K562 (cell line): ENCODE measurements at regions not wholly inside any gene's neighbourhood (a gene's known extent, or its start where the extent isn't known, plus 50 kb on each side); places are given as distances from the start of the nearest gene placed in this dataset.

Experiments
- EHMT2 ChIP-seq: fragments of 450-650 bp; IDR thresholded peaks from 2 replicates; pipeline ENCODE4 v1.6.1; 2018; ENCODE audit warnings: antibody characterized with exemption
- STAT5B ChIP-seq: fragments of 250-450 bp; sonication (Bioruptor Pico); IDR thresholded peaks from 2 replicates; pipeline ENCODE4 v1.8.0; 2021; ENCODE audit warnings: mild to moderate bottlenecking, inconsistent platforms
- ZNF407 ChIP-seq: fragments of 450-650 bp; IDR thresholded peaks from 2 replicates; pipeline ENCODE4 v1.6.1; 2016; ENCODE audit warnings: low read depth

DNA sequence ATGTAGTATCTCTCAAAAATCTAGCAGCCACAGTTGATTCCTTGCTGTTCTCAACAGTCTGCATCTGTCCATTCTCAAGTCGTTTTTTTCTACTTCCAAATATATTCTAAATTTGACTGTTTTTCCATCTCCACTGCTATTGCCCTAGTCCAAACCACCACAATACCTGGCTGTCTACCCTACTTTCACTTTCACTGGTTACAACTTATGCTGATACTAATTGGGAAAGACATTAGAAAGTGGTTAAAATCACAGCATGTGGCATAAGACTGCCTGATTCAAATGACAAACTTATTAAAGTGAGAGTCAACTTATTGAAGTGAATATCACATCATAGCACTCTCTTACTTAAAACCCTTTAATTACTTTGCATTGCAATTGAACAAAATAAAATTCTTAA, 72.6 kb downstream of the CHST2 start:
- TF ChIP-seq ZNF407 (no peak), STAT5B (no peak), EHMT2 (no peak)
